ENCODE measurements at regions not wholly inside any gene's neighbourhood (a gene's known extent, or its start where the extent isn't known, plus 50 kb on each side); places are given as distances from the start of the nearest gene placed in this dataset.

- no peaks in the 10 kb centered on the region for H4K20me1 ChIP-seq (ENCODE audit: insufficient read depth, low read length)
- no peaks in the 10 kb centered on the region for H3K36me3 ChIP-seq (ENCODE audit: insufficient read depth, low read length)
- no peaks in the 10 kb centered on the region for H3K79me2 ChIP-seq (ENCODE audit: insufficient read depth, low read depth, low read length)
- H2AFZ ChIP-seq (ENCODE audit: low read length), result no peak overlapping the region
- no TSS peak for BruUV-seq (replicated peaks)
- ChIA-PET CTCF (ENCODE audit: unreplicated experiment) (no interaction called here), POLR2A (no interaction called here)
- H3K9me2 ChIP-seq (ENCODE audit: insufficient read depth, low read length), result no peaks in the 10 kb centered on the region
- no peak for DNase-seq (ENCODE audit: low spot score)
- no peak overlapping the region for H3K4me2 ChIP-seq (ENCODE audit: low read length)
- H3K4me1 ChIP-seq (ENCODE audit: insufficient read depth, low read length, poor library complexity, severe bottlenecking), result no peaks in the 10 kb centered on the region
- no peak overlapping the region for H3K4me3 ChIP-seq (ENCODE audit: low read depth, low read length, poor library complexity, severe bottlenecking)
- no peaks in the 10 kb centered on the region for H3K9me3 ChIP-seq (ENCODE audit: low read length)
- no peak overlapping the region for H3K27ac ChIP-seq (ENCODE audit: low read depth, low read length, poor library complexity, severe bottlenecking)
- no peak for TF ChIP-seq CTCF (conservative IDR thresholded peaks at IDR 0.05; ENCODE audit: low read length)
- TF ChIP-seq EZH2phosphoT487 (IDR thresholded peaks at IDR 0.05; ENCODE audit: borderline replicate concordance, low read depth, low read length), result no peak
- intact Hi-C loops (cut with micrococcal nuclease; ENCODE audit: unreplicated experiment), result no loop called here
Measured at GRCh38 chr13:31540281-31540680, 199.0 kb upstream of the RXFP2 start.

- DNase-seq (ENCODE audit: low spot score), result no peak
- Histone ChIP-seq H3K9me2 (ENCODE audit: insufficient read depth, low read length) (no peaks in the 10 kb centered on the region), H3K27ac (ENCODE audit: low read depth, low read length, poor library complexity, severe bottlenecking) (no peak overlapping the region), H4K20me1 (ENCODE audit: insufficient read depth, low read length) (no peaks in the 10 kb centered on the region), H3K4me2 (ENCODE audit: low read length) (no peak overlapping the region), H3K4me1 (ENCODE audit: insufficient read depth, low read length, poor library complexity, severe bottlenecking) (no peaks in the 10 kb centered on the region), H2AFZ (ENCODE audit: low read length) (no peak overlapping the region), H3K4me3 (ENCODE audit: low read depth, low read length, poor library complexity, severe bottlenecking) (no peak overlapping the region), H3K79me2 (ENCODE audit: insufficient read depth, low read depth, low read length) (no peaks in the 10 kb centered on the region), H3K36me3 (ENCODE audit: insufficient read depth, low read length) (no peaks in the 10 kb centered on the region), H3K9me3 (ENCODE audit: low read length) (no peaks in the 10 kb centered on the region)
- intact Hi-C loops (cut with micrococcal nuclease; ENCODE audit: unreplicated experiment), result no loop called here
- POLR2A ChIA-PET, result interaction anchor here (0.8 kb wide), 1 partner anchor 12 kb away, joined by 5 read pairs; no protein-coding TSS in a partner anchor
- no peak for TF ChIP-seq CTCF (conservative IDR thresholded peaks at IDR 0.05; ENCODE audit: low read length)
- TF ChIP-seq EZH2phosphoT487 (IDR thresholded peaks at IDR 0.05; ENCODE audit: borderline replicate concordance, low read depth, low read length), result no peak
- BruUV-seq (replicated peaks), result no TSS peak
- CTCF ChIA-PET (ENCODE audit: unreplicated experiment), result no interaction called here
Measured at GRCh38 chr13:31543190-31543589, 196.1 kb upstream of the RXFP2 start.

GRCh38 chr13:31545616-31546015 lies 193.7 kb upstream of the RXFP2 start:
- POLR2A ChIA-PET, result no interaction called here
- no peaks in the 10 kb centered on the region for H3K9me3 ChIP-seq (ENCODE audit: low read length)
- H3K4me3 ChIP-seq (ENCODE audit: low read depth, low read length, poor library complexity, severe bottlenecking), result no peak overlapping the region
- no peak overlapping the region for H2AFZ ChIP-seq (ENCODE audit: low read length)
- H3K79me2 ChIP-seq (ENCODE audit: insufficient read depth, low read depth, low read length), result no peaks in the 10 kb centered on the region
- H3K4me1 ChIP-seq (ENCODE audit: insufficient read depth, low read length, poor library complexity, severe bottlenecking), result no peaks in the 10 kb centered on the region
- H3K36me3 ChIP-seq (ENCODE audit: insufficient read depth, low read length), result no peaks in the 10 kb centered on the region
- CTCF ChIA-PET (ENCODE audit: unreplicated experiment), result no interaction called here
- H3K9me2 ChIP-seq (ENCODE audit: insufficient read depth, low read length), result no peaks in the 10 kb centered on the region
- TF ChIP-seq EZH2phosphoT487 (IDR thresholded peaks at IDR 0.05; ENCODE audit: borderline replicate concordance, low read depth, low read length) (no peak), CTCF (conservative IDR thresholded peaks at IDR 0.05; ENCODE audit: low read length) (no peak)
- DNase-seq (ENCODE audit: low spot score), result no peak
- H3K27ac ChIP-seq (ENCODE audit: low read depth, low read length, poor library complexity, severe bottlenecking), result no peak overlapping the region
- no TSS peak for BruUV-seq (replicated peaks)
- H4K20me1 ChIP-seq (ENCODE audit: insufficient read depth, low read length), result no peaks in the 10 kb centered on the region
- H3K4me2 ChIP-seq (ENCODE audit: low read length), result no peak overlapping the region
- intact Hi-C loops (cut with micrococcal nuclease; ENCODE audit: unreplicated experiment), result no loop called here
